Spleen (tissue), 7 donors: ENCODE measurements at regions not wholly inside any gene's neighbourhood (a gene's known extent, or its start where the extent isn't known, plus 50 kb on each side); places are given as distances from the start of the nearest gene placed in this dataset.

ENCODE experiments used
- POLR2A ChIP-seq, 3 donors: fragments of 450-650 bp; IDR thresholded peaks; one replicate each; pipeline ENCODE4 v1.5.1; 2017; ENCODE audit warnings: antibody characterized with exemption in 3 of 3, mild to moderate bottlenecking in 1 of 3
- TF ChIP-seq, protein P1 (sequence below), 11 experiments: fragments of 200-600 bp in 7 of 11; fragments of 450-650 bp in 4 of 11; sonication (generic) in 4 of 11; IDR thresholded peaks in 8 of 11; conservative IDR thresholded peaks in 3 of 11; 1 replicate in 7 of 11; 2 replicates in 4 of 11; pipeline versions ENCODE4 v1.4.0 to v1.8.0; 2016 to 2021; ENCODE audit warnings: antibody characterized with exemption in 11 of 11, inconsistent platforms in 4 of 11, mild to moderate bottlenecking in 1 of 11
- donor health status: DM: no; HTN: no; CAD: no; lungs with moderate emphysema.
- donor health status: DM: no; HTN: no; CAD: no.
- donor health status: DM: no; HTN: no; CAD: no.

DNA sequence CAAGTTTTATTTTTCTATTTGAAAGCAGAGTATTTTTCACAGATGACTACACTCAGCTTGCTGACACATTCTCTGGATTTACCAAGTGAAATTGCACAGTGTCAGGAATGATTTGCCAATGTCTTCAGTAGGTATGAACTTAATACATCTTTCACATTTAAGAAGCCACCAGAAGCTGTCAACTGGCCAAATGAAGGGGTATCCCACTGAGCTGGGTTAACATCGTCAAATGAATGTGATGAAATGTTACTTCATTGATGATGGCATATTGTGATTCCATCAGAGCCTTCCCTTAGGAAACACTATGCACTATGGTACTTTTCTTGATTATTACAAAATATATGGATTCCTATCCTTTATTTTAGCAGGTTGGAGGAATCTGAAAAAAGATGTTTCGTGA lies 592.3 kb downstream of the FGF9 start:
- TF ChIP-seq, protein P1, sequence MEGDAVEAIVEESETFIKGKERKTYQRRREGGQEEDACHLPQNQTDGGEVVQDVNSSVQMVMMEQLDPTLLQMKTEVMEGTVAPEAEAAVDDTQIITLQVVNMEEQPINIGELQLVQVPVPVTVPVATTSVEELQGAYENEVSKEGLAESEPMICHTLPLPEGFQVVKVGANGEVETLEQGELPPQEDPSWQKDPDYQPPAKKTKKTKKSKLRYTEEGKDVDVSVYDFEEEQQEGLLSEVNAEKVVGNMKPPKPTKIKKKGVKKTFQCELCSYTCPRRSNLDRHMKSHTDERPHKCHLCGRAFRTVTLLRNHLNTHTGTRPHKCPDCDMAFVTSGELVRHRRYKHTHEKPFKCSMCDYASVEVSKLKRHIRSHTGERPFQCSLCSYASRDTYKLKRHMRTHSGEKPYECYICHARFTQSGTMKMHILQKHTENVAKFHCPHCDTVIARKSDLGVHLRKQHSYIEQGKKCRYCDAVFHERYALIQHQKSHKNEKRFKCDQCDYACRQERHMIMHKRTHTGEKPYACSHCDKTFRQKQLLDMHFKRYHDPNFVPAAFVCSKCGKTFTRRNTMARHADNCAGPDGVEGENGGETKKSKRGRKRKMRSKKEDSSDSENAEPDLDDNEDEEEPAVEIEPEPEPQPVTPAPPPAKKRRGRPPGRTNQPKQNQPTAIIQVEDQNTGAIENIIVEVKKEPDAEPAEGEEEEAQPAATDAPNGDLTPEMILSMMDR (IDR thresholded peaks at IDR 0.05 in 8 of 11, conservative IDR thresholded peaks at IDR 0.05 in 3 of 11), result no peak
- no peak for TF ChIP-seq POLR2A (IDR thresholded peaks at IDR 0.05)
